ENCODE measurements at regions not wholly inside any gene's neighbourhood (a gene's known extent, or its start where the extent isn't known, plus 50 kb on each side); places are given as distances from the start of the nearest gene placed in this dataset.

DNA sequence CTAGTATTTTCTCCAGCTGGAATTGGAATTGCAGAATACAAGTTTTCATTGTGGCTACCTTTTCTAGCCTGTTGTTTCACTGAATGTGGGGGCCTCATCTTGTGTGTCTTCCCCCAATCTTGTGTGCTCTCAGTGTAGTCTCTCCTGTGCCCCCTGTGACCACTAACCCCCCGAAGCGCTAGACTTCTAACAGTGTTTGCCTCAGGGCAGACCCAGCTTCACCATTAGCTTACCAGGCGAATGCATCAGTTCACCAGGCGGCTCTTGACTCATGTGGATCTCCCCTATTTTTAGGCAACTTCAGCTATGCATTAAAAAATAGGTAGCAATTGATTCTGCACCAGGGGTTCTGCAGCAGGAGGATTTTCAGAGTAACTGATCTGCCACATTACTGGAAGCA is 376.2 kb upstream of the MEIS1 start:
- Histone ChIP-seq H3K27ac (ENCODE audit: low read depth, low read length) (no peak overlapping the region), H2AFZ (ENCODE audit: low read length) (no peak overlapping the region), H3K27me3 (ENCODE audit: insufficient read depth, low read length) (no peaks in the 10 kb centered on the region), H3K36me3 (ENCODE audit: insufficient read depth, low read length) (no peaks in the 10 kb centered on the region), H3K79me2 (ENCODE audit: insufficient read depth, low read length) (no peaks in the 10 kb centered on the region), H3K4me1 (ENCODE audit: insufficient read depth, low read length) (no peaks in the 10 kb centered on the region), H3K9me3 (ENCODE audit: low read depth, low read length) (no peaks in the 10 kb centered on the region), H3K4me2 (ENCODE audit: insufficient read depth, low read length) (no peak overlapping the region), H4K20me1 (ENCODE audit: insufficient read depth, low read length) (no peaks in the 10 kb centered on the region), H3K4me3 (ENCODE audit: insufficient read depth, low read length) (no peak overlapping the region)
- TF ChIP-seq, protein P1, sequence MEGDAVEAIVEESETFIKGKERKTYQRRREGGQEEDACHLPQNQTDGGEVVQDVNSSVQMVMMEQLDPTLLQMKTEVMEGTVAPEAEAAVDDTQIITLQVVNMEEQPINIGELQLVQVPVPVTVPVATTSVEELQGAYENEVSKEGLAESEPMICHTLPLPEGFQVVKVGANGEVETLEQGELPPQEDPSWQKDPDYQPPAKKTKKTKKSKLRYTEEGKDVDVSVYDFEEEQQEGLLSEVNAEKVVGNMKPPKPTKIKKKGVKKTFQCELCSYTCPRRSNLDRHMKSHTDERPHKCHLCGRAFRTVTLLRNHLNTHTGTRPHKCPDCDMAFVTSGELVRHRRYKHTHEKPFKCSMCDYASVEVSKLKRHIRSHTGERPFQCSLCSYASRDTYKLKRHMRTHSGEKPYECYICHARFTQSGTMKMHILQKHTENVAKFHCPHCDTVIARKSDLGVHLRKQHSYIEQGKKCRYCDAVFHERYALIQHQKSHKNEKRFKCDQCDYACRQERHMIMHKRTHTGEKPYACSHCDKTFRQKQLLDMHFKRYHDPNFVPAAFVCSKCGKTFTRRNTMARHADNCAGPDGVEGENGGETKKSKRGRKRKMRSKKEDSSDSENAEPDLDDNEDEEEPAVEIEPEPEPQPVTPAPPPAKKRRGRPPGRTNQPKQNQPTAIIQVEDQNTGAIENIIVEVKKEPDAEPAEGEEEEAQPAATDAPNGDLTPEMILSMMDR (IDR thresholded peaks at IDR 0.05; ENCODE audit: extremely low read depth, low read depth, low read length) = no peak
- no peak for DNase-seq (ENCODE audit: insufficient read length, low spot score, missing footprints)

DNA sequence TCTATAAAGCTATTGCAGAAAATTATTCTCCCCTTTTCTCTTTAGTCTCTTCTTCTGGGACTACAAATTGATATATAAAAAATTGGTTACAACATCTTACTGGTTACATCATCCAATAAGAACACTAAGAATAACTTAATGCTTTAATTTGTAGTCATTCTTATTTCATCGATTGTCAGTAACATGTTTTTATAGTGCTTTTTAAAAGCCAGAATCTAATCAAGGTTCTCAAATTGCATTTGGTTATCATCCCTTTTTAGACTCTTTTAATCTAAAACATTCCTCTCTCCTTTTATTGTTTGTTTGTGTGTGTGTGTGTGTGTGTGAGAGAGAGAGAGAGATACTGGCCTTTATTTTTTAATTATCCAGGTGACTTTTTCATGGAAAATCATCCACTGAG is 377.1 kb upstream of the MEIS1 start:
- H3K27ac ChIP-seq (ENCODE audit: low read depth, low read length) = no peak overlapping the region
- H3K4me1 ChIP-seq (ENCODE audit: insufficient read depth, low read length) = no peaks in the 10 kb centered on the region
- H3K9me3 ChIP-seq (ENCODE audit: low read depth, low read length) = no peaks in the 10 kb centered on the region
- DNase-seq (ENCODE audit: insufficient read length, low spot score, missing footprints) = no peak
- no peaks in the 10 kb centered on the region for H3K36me3 ChIP-seq (ENCODE audit: insufficient read depth, low read length)
- H3K79me2 ChIP-seq (ENCODE audit: insufficient read depth, low read length) = no peaks in the 10 kb centered on the region
- H3K27me3 ChIP-seq (ENCODE audit: insufficient read depth, low read length) = no peaks in the 10 kb centered on the region
- no peak overlapping the region for H3K4me2 ChIP-seq (ENCODE audit: insufficient read depth, low read length)
- no peak overlapping the region for H3K4me3 ChIP-seq (ENCODE audit: insufficient read depth, low read length)
- no peak overlapping the region for H2AFZ ChIP-seq (ENCODE audit: low read length)
- H4K20me1 ChIP-seq (ENCODE audit: insufficient read depth, low read length) = no peaks in the 10 kb centered on the region
- TF ChIP-seq, protein P1 (IDR thresholded peaks at IDR 0.05; ENCODE audit: extremely low read depth, low read depth, low read length) = no peak

DNA sequence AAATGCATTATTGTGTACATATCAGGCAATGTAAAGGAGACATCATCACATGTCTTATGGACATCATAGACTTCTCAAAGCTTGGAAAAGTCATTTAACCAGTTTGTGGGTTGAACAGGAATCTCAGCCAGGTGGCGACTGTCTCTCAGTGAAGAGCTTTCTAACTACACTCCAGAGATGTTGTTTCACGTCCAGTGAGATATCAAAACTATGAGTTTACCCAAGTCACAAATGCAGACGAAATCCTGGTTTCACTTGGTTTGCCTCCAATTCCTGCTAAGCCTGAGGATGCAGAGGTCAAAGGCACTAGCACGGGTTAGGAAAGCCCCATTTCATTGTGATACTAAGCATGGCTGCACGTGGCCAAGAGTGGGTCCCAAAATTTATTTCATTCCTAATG is 384.5 kb upstream of the MEIS1 start:
- Histone ChIP-seq H2AFZ (ENCODE audit: low read length) (no peak overlapping the region), H3K9me3 (ENCODE audit: low read depth, low read length) (no peaks in the 10 kb centered on the region), H4K20me1 (ENCODE audit: insufficient read depth, low read length) (no peaks in the 10 kb centered on the region), H3K79me2 (ENCODE audit: insufficient read depth, low read length) (no peaks in the 10 kb centered on the region), H3K27me3 (ENCODE audit: insufficient read depth, low read length) (no peaks in the 10 kb centered on the region), H3K4me2 (ENCODE audit: insufficient read depth, low read length) (no peak overlapping the region), H3K27ac (ENCODE audit: low read depth, low read length) (no peak overlapping the region), H3K4me3 (ENCODE audit: insufficient read depth, low read length) (no peak overlapping the region), H3K4me1 (ENCODE audit: insufficient read depth, low read length) (no peaks in the 10 kb centered on the region), H3K36me3 (ENCODE audit: insufficient read depth, low read length) (no peaks in the 10 kb centered on the region)
- DNase-seq (ENCODE audit: insufficient read length, low spot score, missing footprints) = no peak
- TF ChIP-seq, protein P1 (IDR thresholded peaks at IDR 0.05; ENCODE audit: extremely low read depth, low read depth, low read length) = no peak

DNA sequence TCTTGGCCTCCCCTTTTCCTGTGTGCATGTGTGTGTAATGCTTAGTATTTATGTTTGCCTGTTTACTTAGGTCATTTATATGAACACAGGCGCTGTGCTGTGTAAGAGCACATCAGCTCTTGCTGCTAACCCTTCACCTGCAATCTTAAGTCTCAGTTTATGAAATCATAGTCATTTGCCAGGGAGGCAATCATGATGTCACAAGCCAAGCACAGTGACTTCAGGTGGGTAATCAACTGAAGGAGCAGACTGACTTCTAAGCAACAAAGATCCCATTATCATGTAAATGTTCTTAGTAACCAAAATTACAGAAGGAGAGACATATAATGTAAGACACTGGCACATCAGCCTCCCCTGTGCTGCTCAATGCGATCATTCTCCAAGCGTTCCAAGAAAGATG is 386.3 kb upstream of the MEIS1 start:
- H3K4me3 ChIP-seq (ENCODE audit: insufficient read depth, low read length) = no peak overlapping the region
- TF ChIP-seq, protein P1 (IDR thresholded peaks at IDR 0.05; ENCODE audit: extremely low read depth, low read depth, low read length) = no peak
- no peaks in the 10 kb centered on the region for H4K20me1 ChIP-seq (ENCODE audit: insufficient read depth, low read length)
- H3K4me2 ChIP-seq (ENCODE audit: insufficient read depth, low read length) = no peak overlapping the region
- H3K79me2 ChIP-seq (ENCODE audit: insufficient read depth, low read length) = no peaks in the 10 kb centered on the region
- no peaks in the 10 kb centered on the region for H3K36me3 ChIP-seq (ENCODE audit: insufficient read depth, low read length)
- H2AFZ ChIP-seq (ENCODE audit: low read length) = no peak overlapping the region
- no peaks in the 10 kb centered on the region for H3K9me3 ChIP-seq (ENCODE audit: low read depth, low read length)
- DNase-seq (ENCODE audit: insufficient read length, low spot score, missing footprints) = no peak
- H3K4me1 ChIP-seq (ENCODE audit: insufficient read depth, low read length) = no peaks in the 10 kb centered on the region
- no peak overlapping the region for H3K27ac ChIP-seq (ENCODE audit: low read depth, low read length)
- no peaks in the 10 kb centered on the region for H3K27me3 ChIP-seq (ENCODE audit: insufficient read depth, low read length)
